HG03095 (cell line): ENCODE measurements at regions not wholly inside any gene's neighbourhood (a gene's known extent, or its start where the extent isn't known, plus 50 kb on each side); places are given as distances from the start of the nearest gene placed in this dataset.
"Not testable (repeated sequence)": the region's sequence is repeated elsewhere in the genome, so short reads cannot be mapped to it uniquely, and the experiment has no call there.

Source experiments
- ATAC-seq: cut with Tn5 transposase; IDR thresholded peaks from one replicate; pipeline ENCODE4 v1.9.1; 2021; ENCODE audit warnings: moderate library complexity; ENCODE audit not compliant: unreplicated experiment

DNA sequence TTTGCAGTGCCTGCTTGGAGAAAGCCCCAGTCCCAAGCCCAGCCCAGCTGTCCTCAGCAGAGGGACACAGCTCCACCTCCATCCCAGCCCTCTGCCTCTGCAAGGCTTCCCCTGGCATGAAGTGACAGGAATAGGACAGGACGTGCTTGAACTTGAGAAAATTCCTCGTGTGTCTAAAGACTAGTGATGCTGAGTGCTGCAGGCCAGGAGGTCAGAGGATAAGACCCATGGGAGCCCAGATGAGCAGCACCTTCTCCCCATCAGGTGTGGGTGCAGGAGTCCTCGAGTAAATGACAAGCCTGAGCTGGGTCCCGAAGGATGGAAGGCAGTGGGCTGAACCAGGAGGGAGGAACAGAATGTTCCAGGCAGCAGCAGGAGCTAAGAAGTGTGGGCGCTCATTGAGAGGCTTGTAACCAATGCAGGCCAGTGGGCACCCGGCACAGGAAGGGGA is 67.8 kb upstream of the UXS1 start:
- no peak for ATAC-seq

DNA sequence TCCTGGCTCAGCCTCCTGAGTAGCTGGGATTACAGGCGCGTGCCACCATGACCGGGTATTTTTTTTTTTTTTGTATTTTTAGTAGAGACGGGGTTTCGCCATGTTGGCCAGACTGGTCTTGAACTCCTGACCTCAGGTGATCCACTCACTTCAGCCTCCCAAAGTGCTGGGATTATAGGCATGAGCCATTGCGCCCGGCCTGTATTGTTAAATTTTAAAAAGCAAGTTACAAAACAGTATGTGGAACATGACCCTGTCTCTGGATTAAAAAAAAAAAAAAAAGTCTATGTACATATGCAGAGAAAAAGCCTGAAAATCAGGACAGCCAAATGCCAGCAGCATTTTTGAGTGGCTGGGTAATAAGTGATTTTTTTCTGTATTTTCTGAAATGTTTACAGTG is 64.8 kb upstream of the UXS1 start:
- ATAC-seq: not testable (repeated sequence)

DNA sequence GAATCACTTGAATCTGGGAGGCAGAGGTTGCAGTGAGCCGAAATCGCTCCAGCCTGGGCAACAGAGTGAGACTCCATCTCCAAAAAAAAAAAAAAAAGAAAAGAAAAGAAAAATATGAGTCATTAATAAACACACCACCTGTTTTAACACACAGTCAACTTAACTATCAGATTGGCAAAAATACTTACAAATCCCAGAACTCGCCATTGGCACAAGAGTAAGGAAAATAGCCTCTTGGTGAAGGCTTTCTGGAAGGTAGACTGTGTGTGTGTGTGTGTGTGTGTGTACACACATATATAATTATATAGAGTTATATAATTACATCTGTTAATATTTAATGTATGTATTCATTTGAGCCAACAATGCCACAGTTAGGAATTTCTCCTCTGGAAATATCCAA is 63.7 kb upstream of the UXS1 start:
- ATAC-seq: no peak

DNA sequence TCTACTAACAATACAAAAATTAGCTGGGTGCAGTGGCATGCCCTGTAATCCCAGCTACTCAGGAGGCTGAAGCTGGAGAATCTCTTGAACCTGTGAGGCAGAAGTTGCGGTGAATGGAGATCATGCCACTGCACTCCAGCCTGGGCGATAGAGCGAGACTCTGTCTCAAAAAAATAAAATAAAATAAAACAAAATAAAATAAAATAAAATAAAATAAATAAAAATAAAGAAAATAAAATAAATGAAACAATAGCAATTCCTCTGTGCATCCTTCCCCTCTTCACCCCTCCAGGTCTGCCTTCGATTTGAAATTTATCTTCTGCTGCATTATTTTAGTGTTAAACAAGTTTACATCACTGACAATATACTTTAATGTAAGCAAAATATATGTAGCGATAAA is 63.0 kb upstream of the UXS1 start:
- ATAC-seq: no peak

- ATAC-seq: not testable (repeated sequence)
Observed at GRCh38 chr2:106249157-106249828, 55.2 kb upstream of the UXS1 start.

DNA sequence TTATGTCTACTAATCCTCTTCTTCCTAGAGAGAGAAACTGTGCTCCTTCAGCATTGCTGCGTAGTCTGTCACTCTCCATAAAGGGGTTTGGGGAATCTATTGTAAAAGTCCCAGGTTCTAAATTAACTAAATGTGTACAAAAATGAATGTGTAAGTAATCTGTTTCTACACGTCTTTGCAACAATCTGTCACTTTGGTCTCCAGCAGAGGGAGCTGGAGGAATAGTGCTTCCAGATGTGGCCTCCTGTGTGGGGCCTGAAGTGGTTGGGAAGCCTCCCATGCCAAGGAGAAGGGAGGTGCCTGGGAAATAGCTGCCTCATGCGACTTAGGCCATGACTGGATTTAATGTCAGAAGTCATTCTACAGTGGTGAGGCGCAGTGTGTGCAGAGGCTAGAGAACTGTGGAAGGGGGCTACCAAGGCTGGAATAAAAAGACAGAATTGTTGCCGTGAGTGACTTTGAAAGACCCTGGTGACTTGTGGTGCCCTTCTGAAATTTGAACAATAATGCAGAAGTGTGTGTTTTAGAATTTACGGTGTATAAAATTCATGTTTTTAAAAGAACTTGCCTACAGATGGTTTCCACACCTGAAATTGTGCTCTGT is 54.5 kb upstream of the UXS1 start:
- ATAC-seq: not testable (repeated sequence)
